SK-N-SH (cell line): ENCODE measurements at regions not wholly inside any gene's neighbourhood (a gene's known extent, or its start where the extent isn't known, plus 50 kb on each side); places are given as distances from the start of the nearest gene placed in this dataset.

Source experiments
- CTCF ChIA-PET: fragments of 300-600, 350-600 bp; formaldehyde crosslinking; extraction: SDS; loops from one replicate; lab custom pipeline; 2021; lab: Yijun Ruan, JAX
- POLR2A ChIA-PET: fragments of 350-600 bp; sonication (Branson Sonifier 250); formaldehyde crosslinking; extraction: SDS; loops from one replicate; lab custom pipeline; 2020; ENCODE audit warnings: antibody characterized with exemption, inconsistent platforms; lab: Yijun Ruan, JAX
- DNase-seq: peaks from one replicate; pipeline ENCODE4 v3.0.0; 2012
- H2AFZ ChIP-seq: fragments of 200-600 bp; sonication (generic); 2 replicates; pipeline ENCODE4 v1.8.1; 2016; ENCODE audit warnings: antibody characterized with exemption, mild to moderate bottlenecking, low read depth
- H3F3A ChIP-seq: fragments of 200-600 bp; sonication (generic); replicated peaks from 2 replicates; pipeline ENCODE3; 2016; ENCODE audit warnings: antibody characterized with exemption, mild to moderate bottlenecking; ENCODE audit not compliant: insufficient read depth
- H3K27ac ChIP-seq, 2 experiments: fragments of 200-500 bp in 1 of 2; fragments of 200-600 bp in 1 of 2; sonication (Bioruptor generic) in 1 of 2; sonication (generic), shearing (Covaris generic) in 1 of 2; 2 replicates each; pipeline versions ENCODE4 v1.5.1 to v1.6.1; 2014 to 2016; ENCODE audit warnings: low read depth in 2 of 2, inconsistent platforms in 1 of 2, low read length in 1 of 2, mild to moderate bottlenecking in 1 of 2, mixed read lengths in 1 of 2
- H3K27me3 ChIP-seq: fragments of 200-600 bp; sonication (generic), shearing (Covaris generic); 2 replicates; pipeline ENCODE4 v1.6.1; 2016; ENCODE audit warnings: mixed run types; ENCODE audit not compliant: insufficient read depth
- H3K36me3 ChIP-seq, 2 experiments: fragments of 200-500 bp in 1 of 2; fragments of 200-600 bp in 1 of 2; sonication (Bioruptor generic) in 1 of 2; sonication (generic) in 1 of 2; replicated peaks in 1 of 2; 2 replicates each; pipeline versions ENCODE3 to v1.5.1; 2014 to 2016; ENCODE audit warnings: low read length in 1 of 2, mild to moderate bottlenecking in 1 of 2; ENCODE audit not compliant: insufficient read depth in 2 of 2, control insufficient read depth in 1 of 2
- H3K4me1 ChIP-seq, 2 experiments: fragments of 200-500 bp in 1 of 2; fragments of 200-600 bp in 1 of 2; sonication (Bioruptor generic) in 1 of 2; sonication (generic), shearing (Covaris generic) in 1 of 2; 2 replicates each; pipeline versions ENCODE4 v1.5.1 to v1.6.1; 2014 to 2016; ENCODE audit warnings: low read depth in 1 of 2, low read length in 1 of 2, mixed run types in 1 of 2; ENCODE audit not compliant: insufficient read depth in 2 of 2, control insufficient read depth in 1 of 2
- H3K4me2 ChIP-seq: fragments of 200-600 bp; sonication (generic), shearing (Covaris generic); 2 replicates; pipeline ENCODE4 v1.6.1; 2017; ENCODE audit warnings: mixed run types
- H3K4me3 ChIP-seq, 2 experiments: fragments of 200-500 bp in 1 of 2; fragments of 200-600 bp in 1 of 2; sonication (Bioruptor generic) in 1 of 2; sonication (generic), shearing (Covaris generic) in 1 of 2; 2 replicates each; pipeline versions ENCODE4 v1.5.1 to v1.8.1; 2014 to 2016; ENCODE audit warnings: low read depth in 2 of 2, inconsistent platforms in 1 of 2, low read length in 1 of 2, mild to moderate bottlenecking in 1 of 2, mixed read lengths in 1 of 2, moderate library complexity in 1 of 2
- H3K79me2 ChIP-seq: fragments of 200-600 bp; sonication (generic); 2 replicates; pipeline ENCODE4 v1.8.1; 2017; ENCODE audit warnings: mild to moderate bottlenecking; ENCODE audit not compliant: insufficient read depth
- H3K9ac ChIP-seq: fragments of 200-600 bp; sonication (generic); 2 replicates; pipeline ENCODE4 v1.6.1; 2017; ENCODE audit warnings: mixed run types
- H3K9me2 ChIP-seq: fragments of 200-600 bp; sonication (generic); 2 replicates; pipeline ENCODE4 v1.6.1; 2017; ENCODE audit warnings: mixed run types
- H3K9me3 ChIP-seq: fragments of 200-600 bp; sonication (generic); 2 replicates; pipeline ENCODE4 v1.6.1; 2017; ENCODE audit warnings: mixed run types, mild to moderate bottlenecking, moderate library complexity
- H4K20me1 ChIP-seq: fragments of 200-600 bp; sonication (generic); 2 replicates; pipeline ENCODE4 v1.6.1; 2017; ENCODE audit warnings: mild to moderate bottlenecking, mixed run types; ENCODE audit not compliant: insufficient read depth
- CTCF ChIP-seq: fragments of 200-600 bp; sonication (generic); IDR thresholded peaks from 2 replicates; pipeline ENCODE4 v1.6.1; 2017; ENCODE audit warnings: antibody characterized with exemption, mild to moderate bottlenecking, moderate library complexity
- FOSL2 ChIP-seq: IDR thresholded peaks from 2 replicates; pipeline ENCODE4 v1.4.0; 2012; ENCODE audit warnings: low read depth, mild to moderate bottlenecking, moderate library complexity, borderline replicate concordance
- FOXM1 ChIP-seq: IDR thresholded peaks from 2 replicates; pipeline ENCODE4 v1.4.0; 2012; ENCODE audit warnings: low read depth, mild to moderate bottlenecking
- GABPA ChIP-seq: IDR thresholded peaks from 2 replicates; pipeline ENCODE4 v1.4.0; 2012; ENCODE audit warnings: low read depth, mild to moderate bottlenecking
- JUND ChIP-seq: IDR thresholded peaks from 2 replicates; pipeline ENCODE4 v1.4.0; 2012
- POLR2AphosphoS5 ChIP-seq: IDR thresholded peaks from 2 replicates; pipeline ENCODE4 v1.6.1; 2012; ENCODE audit warnings: low read depth, low read length
- RFX5 ChIP-seq: IDR thresholded peaks from 2 replicates; pipeline ENCODE4 v1.6.1; 2012; ENCODE audit warnings: mild to moderate bottlenecking, improper control_type of control experiment, low read length
- SMC3 ChIP-seq: IDR thresholded peaks from 2 replicates; pipeline ENCODE4 v1.6.1; 2012; ENCODE audit warnings: low read depth, low read length, improper control_type of control experiment
- WGBS: methylation state at CpG from one replicate; pipeline ENCODE4 v1.1.6; 2017; ENCODE audit warnings: low lambda C conversion rate; 5-methylcytosine and 5-hydroxymethylcytosine counted together
- TF ChIP-seq, protein P1 (sequence below): IDR thresholded peaks from 2 replicates; pipeline ENCODE4; 2012
- TF ChIP-seq, protein P2 (sequence below): IDR thresholded peaks from 2 replicates; pipeline ENCODE4 v1.6.1; 2012; ENCODE audit warnings: mild to moderate bottlenecking, low read depth, low read length, moderate library complexity
- TF ChIP-seq, protein P3 (sequence below): IDR thresholded peaks from 2 replicates; pipeline ENCODE4 v1.4.0; 2012; ENCODE audit warnings: low read depth, borderline replicate concordance

DNA sequence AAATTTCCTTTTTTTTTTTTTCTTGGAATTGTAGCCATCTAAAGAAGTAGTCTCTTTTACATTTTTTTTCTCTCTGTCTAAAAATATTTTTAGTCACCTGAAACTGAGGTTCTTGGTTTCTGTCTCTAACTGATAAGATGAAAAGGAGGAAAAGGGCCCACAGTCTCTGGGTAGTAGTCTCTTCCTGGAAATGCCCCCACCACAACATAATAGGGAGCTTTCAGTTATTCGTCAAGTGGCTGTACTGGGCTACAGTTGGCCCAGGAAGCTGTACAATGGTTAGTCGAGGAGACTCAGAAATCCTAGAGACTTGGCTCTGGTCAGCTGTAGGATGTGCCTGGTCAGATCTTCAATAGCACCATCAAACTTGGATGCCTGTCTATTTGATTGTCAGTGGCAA is 163.4 kb downstream of the ACTRT1 start:
- H3K27me3 ChIP-seq: no peaks in the 10 kb centered on the region
- TF ChIP-seq, protein P1, sequence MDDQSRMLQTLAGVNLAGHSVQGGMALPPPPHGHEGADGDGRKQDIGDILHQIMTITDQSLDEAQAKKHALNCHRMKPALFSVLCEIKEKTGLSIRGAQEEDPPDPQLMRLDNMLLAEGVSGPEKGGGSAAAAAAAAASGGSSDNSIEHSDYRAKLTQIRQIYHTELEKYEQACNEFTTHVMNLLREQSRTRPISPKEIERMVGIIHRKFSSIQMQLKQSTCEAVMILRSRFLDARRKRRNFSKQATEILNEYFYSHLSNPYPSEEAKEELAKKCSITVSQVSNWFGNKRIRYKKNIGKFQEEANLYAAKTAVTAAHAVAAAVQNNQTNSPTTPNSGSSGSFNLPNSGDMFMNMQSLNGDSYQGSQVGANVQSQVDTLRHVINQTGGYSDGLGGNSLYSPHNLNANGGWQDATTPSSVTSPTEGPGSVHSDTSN: no peak
- TF ChIP-seq FOXM1 (no peak), CTCF (no peak), JUND (no peak), FOSL2 (no peak), POLR2AphosphoS5 (no peak)
- TF ChIP-seq, protein P2, sequence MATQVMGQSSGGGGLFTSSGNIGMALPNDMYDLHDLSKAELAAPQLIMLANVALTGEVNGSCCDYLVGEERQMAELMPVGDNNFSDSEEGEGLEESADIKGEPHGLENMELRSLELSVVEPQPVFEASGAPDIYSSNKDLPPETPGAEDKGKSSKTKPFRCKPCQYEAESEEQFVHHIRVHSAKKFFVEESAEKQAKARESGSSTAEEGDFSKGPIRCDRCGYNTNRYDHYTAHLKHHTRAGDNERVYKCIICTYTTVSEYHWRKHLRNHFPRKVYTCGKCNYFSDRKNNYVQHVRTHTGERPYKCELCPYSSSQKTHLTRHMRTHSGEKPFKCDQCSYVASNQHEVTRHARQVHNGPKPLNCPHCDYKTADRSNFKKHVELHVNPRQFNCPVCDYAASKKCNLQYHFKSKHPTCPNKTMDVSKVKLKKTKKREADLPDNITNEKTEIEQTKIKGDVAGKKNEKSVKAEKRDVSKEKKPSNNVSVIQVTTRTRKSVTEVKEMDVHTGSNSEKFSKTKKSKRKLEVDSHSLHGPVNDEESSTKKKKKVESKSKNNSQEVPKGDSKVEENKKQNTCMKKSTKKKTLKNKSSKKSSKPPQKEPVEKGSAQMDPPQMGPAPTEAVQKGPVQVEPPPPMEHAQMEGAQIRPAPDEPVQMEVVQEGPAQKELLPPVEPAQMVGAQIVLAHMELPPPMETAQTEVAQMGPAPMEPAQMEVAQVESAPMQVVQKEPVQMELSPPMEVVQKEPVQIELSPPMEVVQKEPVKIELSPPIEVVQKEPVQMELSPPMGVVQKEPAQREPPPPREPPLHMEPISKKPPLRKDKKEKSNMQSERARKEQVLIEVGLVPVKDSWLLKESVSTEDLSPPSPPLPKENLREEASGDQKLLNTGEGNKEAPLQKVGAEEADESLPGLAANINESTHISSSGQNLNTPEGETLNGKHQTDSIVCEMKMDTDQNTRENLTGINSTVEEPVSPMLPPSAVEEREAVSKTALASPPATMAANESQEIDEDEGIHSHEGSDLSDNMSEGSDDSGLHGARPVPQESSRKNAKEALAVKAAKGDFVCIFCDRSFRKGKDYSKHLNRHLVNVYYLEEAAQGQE: no peak
- TF ChIP-seq, protein P3, sequence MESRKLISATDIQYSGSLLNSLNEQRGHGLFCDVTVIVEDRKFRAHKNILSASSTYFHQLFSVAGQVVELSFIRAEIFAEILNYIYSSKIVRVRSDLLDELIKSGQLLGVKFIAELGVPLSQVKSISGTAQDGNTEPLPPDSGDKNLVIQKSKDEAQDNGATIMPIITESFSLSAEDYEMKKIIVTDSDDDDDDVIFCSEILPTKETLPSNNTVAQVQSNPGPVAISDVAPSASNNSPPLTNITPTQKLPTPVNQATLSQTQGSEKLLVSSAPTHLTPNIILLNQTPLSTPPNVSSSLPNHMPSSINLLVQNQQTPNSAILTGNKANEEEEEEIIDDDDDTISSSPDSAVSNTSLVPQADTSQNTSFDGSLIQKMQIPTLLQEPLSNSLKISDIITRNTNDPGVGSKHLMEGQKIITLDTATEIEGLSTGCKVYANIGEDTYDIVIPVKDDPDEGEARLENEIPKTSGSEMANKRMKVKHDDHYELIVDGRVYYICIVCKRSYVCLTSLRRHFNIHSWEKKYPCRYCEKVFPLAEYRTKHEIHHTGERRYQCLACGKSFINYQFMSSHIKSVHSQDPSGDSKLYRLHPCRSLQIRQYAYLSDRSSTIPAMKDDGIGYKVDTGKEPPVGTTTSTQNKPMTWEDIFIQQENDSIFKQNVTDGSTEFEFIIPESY: no peak
- TF ChIP-seq, all 33 proteins: peak for 0
- no peak overlapping the region for H3K9ac ChIP-seq
- no peak overlapping the region for H3K4me3 ChIP-seq
- H3K4me2 ChIP-seq: no peak overlapping the region
- 0% methylated on average over 2 of the region's 2 CpGs for WGBS
- no peaks in the 10 kb centered on the region for H3K9me2 ChIP-seq
- H2AFZ ChIP-seq: no peak overlapping the region
- no peaks in the 10 kb centered on the region for H3K36me3 ChIP-seq
- H3K4me1 ChIP-seq: no peaks in the 10 kb centered on the region
- no peak overlapping the region for H3K27ac ChIP-seq
- CTCF ChIA-PET: no interaction called here
- H3F3A ChIP-seq: no peaks in the 10 kb centered on the region
- H3K79me2 ChIP-seq: no peaks in the 10 kb centered on the region
- H3K9me3 ChIP-seq: no peaks in the 10 kb centered on the region
- DNase-seq: no peak
- POLR2A ChIA-PET: no interaction called here
- no peaks in the 10 kb centered on the region for H4K20me1 ChIP-seq

DNA sequence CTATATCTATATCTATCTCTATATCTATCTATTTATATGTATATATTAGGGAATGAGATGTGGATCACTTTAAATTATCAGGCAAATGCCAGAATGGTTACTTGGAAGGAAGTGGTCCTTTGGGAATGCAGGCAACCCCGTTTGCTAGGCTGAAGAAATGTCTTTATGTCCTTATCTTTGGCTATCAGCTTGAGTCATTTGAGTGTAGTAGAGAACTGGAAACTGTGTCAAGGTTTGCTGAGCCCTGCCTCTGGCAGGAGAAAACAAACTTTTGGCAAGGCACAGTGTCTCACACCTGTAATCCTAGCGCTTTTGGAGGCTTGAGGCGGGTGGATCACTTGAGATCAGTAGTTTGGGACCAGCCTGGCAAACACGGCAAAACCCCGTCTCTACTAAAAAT is 167.3 kb downstream of the ACTRT1 start:
- no peaks in the 10 kb centered on the region for H3F3A ChIP-seq
- no peak overlapping the region for H3K27ac ChIP-seq
- H3K36me3 ChIP-seq: no peaks in the 10 kb centered on the region
- H3K9me3 ChIP-seq: no peaks in the 10 kb centered on the region
- H3K4me3 ChIP-seq: no peak overlapping the region
- ChIA-PET POLR2A (no interaction called here), CTCF (no interaction called here)
- H3K27me3 ChIP-seq: no peaks in the 10 kb centered on the region
- H3K4me1 ChIP-seq: no peaks in the 10 kb centered on the region
- no peaks in the 10 kb centered on the region for H3K79me2 ChIP-seq
- H3K9ac ChIP-seq: no peak overlapping the region
- no peaks in the 10 kb centered on the region for H4K20me1 ChIP-seq
- H3K9me2 ChIP-seq: no peaks in the 10 kb centered on the region
- no peak overlapping the region for H2AFZ ChIP-seq
- H3K4me2 ChIP-seq: no peak overlapping the region
- 0% methylated on average over 5 of the region's 5 CpGs for WGBS
- DNase-seq: no peak
- TF ChIP-seq CTCF (no peak), GABPA (no peak), RFX5 (no peak), SMC3 (no peak), JUND (no peak)
- TF ChIP-seq, protein P2: no peak
